Psoas muscle (tissue), 7 donors: ENCODE measurements at regions not wholly inside any gene's neighbourhood (a gene's known extent, or its start where the extent isn't known, plus 50 kb on each side); places are given as distances from the start of the nearest gene placed in this dataset.

Experiments
- ATAC-seq, 4 donors: fragments of 200-7000 bp; cut with Tn5 transposase; one replicate each; pipeline ENCODE4 v1.9.1; 2020; ENCODE audit warnings: moderate library complexity in 3 of 4, mild to moderate bottlenecking in 2 of 4
- DNase-seq, 2 donors: peaks; one replicate each; pipeline ENCODE4 v3.0.0-alpha.2; 2020
- H3K27ac ChIP-seq: fragments of 200-600 bp; one replicate; pipeline ENCODE4 v1.8.0; 2022
- H3K27me3 ChIP-seq, 3 donors: fragments of 200-600 bp in 1 of 3; one replicate each; pipeline versions ENCODE4 v1.6.1 to v1.8.0; 2013 to 2022; ENCODE audit warnings: low read length in 2 of 3, mild to moderate bottlenecking in 2 of 3, moderate library complexity in 1 of 3; ENCODE audit not compliant: insufficient read depth in 3 of 3
- H3K36me3 ChIP-seq, 2 donors: fragments of 200-600 bp in 1 of 2; one replicate each; pipeline versions ENCODE4 v1.6.1 to v1.8.0; 2013 to 2022; ENCODE audit warnings: low read depth in 1 of 2, mild to moderate bottlenecking in 1 of 2, moderate library complexity in 1 of 2; ENCODE audit not compliant: insufficient read depth in 1 of 2
- H3K4me1 ChIP-seq: fragments of 200-600 bp; one replicate; pipeline ENCODE4 v1.8.0; 2022
- H3K4me3 ChIP-seq: fragments of 200-600 bp; one replicate; pipeline ENCODE4 v1.8.0; 2022; ENCODE audit warnings: mild to moderate bottlenecking
- H3K9me3 ChIP-seq: fragments of 200-600 bp; one replicate; pipeline ENCODE4 v1.8.0; 2022
- CTCF ChIP-seq: fragments of 200-600 bp; IDR thresholded peaks from one replicate; pipeline ENCODE4 v1.8.0; 2022; ENCODE audit warnings: antibody characterized with exemption
- WGBS, 3 donors: extraction: QIAGEN DNeasy Blood & Tissue Kit; methylation state at CpG; one replicate each; pipeline versions ENCODE4 v1.1.6 to v1.1.7; 2013; 5-methylcytosine and 5-hydroxymethylcytosine counted together
- intact Hi-C, 2 donors: fragments of 100-400 bp; cut with DNase I; formaldehyde crosslinking; loops; one replicate each; pipeline versions ENCODE4 v1.11.0 to v1.14.2; 2022
- donor health status: healthy with polysubstance abuse.
- donor health status: DM: no; HTN: no; CAD: no; lungs with moderate emphysema.
- donor health status: Bipolar disorder and iron deficiency.
- donor health status: healthy.
- donor health status: DM: yes; HTN: yes; CAD: no.
- donor health status: DM: no; HTN: no; CAD: no.
- donor health status: DM: yes; HTN: yes; CAD: no.

- Histone ChIP-seq H3K36me3 (no peaks in the 10 kb centered on the region), H3K9me3 (no peaks in the 10 kb centered on the region), H3K27ac (no peak overlapping the region), H3K4me1 (no peaks in the 10 kb centered on the region), H3K4me3 (no peak overlapping the region), H3K27me3 (no peaks in the 10 kb centered on the region)
- 62 to 72% (median 69%) methylated on average over 7 of the region's 7 CpGs for WGBS, 3 donors
- no peak for TF ChIP-seq CTCF
- no peak for DNase-seq
- no peak for ATAC-seq
- intact Hi-C loops = no loop called here
Observed at GRCh38 chr3:110774496-110775265, 296.9 kb upstream of the NECTIN3 start.

DNA sequence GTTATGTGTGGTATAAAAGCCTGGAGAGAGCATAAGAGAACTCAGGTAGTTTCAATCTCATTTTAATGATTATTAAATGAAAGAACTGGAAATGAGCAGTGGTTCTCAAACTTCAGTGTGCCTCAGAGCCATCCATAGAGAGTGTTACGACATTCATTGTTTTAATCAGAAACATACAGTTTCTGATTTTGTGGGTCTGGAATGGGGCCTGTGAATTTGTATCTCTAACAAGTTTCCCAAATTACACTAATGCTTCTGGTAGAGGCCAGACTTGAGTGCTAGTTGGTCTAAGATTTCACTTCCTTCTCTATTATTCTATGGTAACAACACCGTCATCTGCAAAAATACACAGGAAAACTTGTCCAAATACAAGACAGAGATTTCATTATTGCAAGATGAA lies 292.0 kb upstream of the NECTIN3 start:
- H3K4me3 ChIP-seq = no peak overlapping the region
- H3K27ac ChIP-seq = no peak overlapping the region
- 89 to 95% (median 91%) methylated on average over 2 of the region's 2 CpGs for WGBS, 3 donors
- no peaks in the 10 kb centered on the region for H3K9me3 ChIP-seq
- DNase-seq (no peak), ATAC-seq (no peak)
- H3K36me3 ChIP-seq = no peaks in the 10 kb centered on the region
- intact Hi-C loops = no loop called here
- TF ChIP-seq CTCF = no peak
- H3K27me3 ChIP-seq = no peaks in the 10 kb centered on the region
- no peaks in the 10 kb centered on the region for H3K4me1 ChIP-seq

- intact Hi-C loops = no loop called here
- Histone ChIP-seq H3K4me3 (no peak overlapping the region), H3K36me3 (no peaks in the 10 kb centered on the region), H3K9me3 (no peaks in the 10 kb centered on the region), H3K4me1 (no peaks in the 10 kb centered on the region), H3K27ac (no peak overlapping the region), H3K27me3 (no peaks in the 10 kb centered on the region)
- DNase-seq (no peak), ATAC-seq (no peak)
- WGBS, 3 donors = 78 to 83% (median 82%) methylated on average over 3 of the region's 3 CpGs
- no peak for TF ChIP-seq CTCF
Observed at GRCh38 chr3:110783541-110783940, 288.1 kb upstream of the NECTIN3 start.

DNA sequence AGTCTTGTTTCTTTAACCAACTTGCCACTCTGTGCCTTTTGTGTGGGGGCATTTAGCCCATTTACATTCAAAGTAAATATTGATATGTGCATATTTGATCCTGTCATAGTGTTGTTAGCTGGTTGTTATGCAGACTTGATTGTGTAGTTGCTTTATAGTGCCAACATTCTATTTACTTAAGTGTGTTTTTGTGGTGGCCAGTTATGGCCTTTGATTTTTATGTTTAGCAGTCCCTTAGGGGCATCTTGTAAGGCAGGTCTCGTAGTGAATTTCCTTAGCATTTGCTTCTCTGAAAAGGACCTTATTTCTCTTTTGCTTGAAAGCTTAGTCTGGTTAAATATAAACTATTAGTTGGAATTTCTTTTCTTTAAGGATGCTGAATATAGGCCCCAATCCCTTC lies 282.8 kb upstream of the NECTIN3 start:
- DNase-seq (no peak), ATAC-seq (no peak)
- intact Hi-C loops = no loop called here
- H3K36me3 ChIP-seq = no peaks in the 10 kb centered on the region
- no peaks in the 10 kb centered on the region for H3K27me3 ChIP-seq
- no peak for TF ChIP-seq CTCF
- H3K27ac ChIP-seq = no peak overlapping the region
- no peak overlapping the region for H3K4me3 ChIP-seq
- H3K9me3 ChIP-seq = no peaks in the 10 kb centered on the region
- H3K4me1 ChIP-seq = no peaks in the 10 kb centered on the region
- WGBS, 3 donors = 84 to 93% (median 84%) methylated on average over 1 of the region's 1 CpG

- DNase-seq (no peak), ATAC-seq (no peak)
- H3K4me1 ChIP-seq = no peaks in the 10 kb centered on the region
- H3K36me3 ChIP-seq = no peaks in the 10 kb centered on the region
- TF ChIP-seq CTCF = no peak
- no peak overlapping the region for H3K27ac ChIP-seq
- H3K27me3 ChIP-seq = no peaks in the 10 kb centered on the region
- no peak overlapping the region for H3K4me3 ChIP-seq
- H3K9me3 ChIP-seq = no peaks in the 10 kb centered on the region
- 79 to 96% (median 88%) methylated on average over 2 of the region's 2 CpGs for WGBS, 3 donors
- intact Hi-C loops = no loop called here
Observed at GRCh38 chr3:110789315-110789714, 282.3 kb upstream of the NECTIN3 start.
